HG02759 (cell line): ENCODE measurements at regions not wholly inside any gene's neighbourhood (a gene's known extent, or its start where the extent isn't known, plus 50 kb on each side); places are given as distances from the start of the nearest gene placed in this dataset.

Source experiments
- ATAC-seq: cut with Tn5 transposase; IDR thresholded peaks from one replicate; pipeline ENCODE4 v1.9.1; 2021; ENCODE audit warnings: mild to moderate bottlenecking, moderate library complexity; ENCODE audit not compliant: unreplicated experiment

DNA sequence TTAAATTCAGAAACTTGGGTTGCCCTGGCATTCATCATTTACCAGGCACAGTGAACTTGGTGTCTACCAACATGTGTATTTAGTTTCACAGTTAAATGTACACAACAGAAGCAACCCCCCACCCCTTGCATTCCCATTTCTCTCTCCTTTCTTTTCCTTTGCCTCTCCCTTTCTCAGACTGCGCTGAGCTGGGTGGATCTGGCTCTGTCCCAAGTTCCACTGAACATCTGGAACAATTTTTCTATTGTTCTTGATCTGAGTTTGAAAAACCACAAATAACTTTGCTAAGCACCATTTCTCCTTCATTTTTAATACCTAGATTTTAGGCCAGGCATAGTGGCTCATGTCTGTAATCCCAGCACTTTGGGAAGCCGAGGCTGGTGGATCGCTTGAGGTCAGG is 242.2 kb downstream of the ABHD5 start:
- ATAC-seq = no peak

DNA sequence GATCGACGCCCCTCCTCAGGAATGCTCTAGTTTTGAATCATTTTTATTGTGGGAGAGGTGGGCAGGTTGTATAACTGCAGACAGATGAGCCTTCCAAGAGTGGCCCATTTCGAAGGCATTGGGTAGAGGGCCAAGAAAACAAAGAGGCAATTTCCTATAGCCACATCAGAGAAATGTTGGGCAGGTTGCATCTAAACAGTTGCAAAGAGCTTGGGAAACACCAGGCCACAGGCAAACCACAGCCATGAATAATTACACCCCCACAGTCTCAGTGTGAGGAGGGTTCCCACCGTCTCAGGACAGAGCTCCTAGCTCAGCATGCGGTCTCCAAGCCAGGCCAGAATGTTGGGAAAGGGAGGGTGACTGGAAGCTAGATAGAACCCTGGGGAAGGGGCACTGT is 257.3 kb downstream of the ABHD5 start:
- no peak for ATAC-seq

DNA sequence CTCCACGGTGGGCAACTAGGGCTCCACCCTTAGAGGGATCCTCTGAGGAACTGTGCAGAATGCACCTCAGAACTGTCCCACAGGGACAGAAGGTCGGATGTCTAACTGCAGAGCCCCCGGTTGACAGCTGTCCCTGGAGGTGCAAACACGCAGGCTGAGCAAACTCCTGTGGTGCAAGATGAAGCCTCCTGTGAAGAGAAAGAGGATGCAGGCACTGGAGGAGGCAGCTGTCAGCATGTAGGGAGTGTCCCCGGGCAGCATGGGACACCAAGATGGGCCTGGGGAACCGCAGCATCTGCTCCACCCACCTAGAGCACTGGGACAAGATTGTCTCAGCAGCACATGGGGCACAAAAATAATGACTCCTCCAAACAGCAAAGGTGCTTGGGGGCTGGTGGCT is 258.9 kb downstream of the ABHD5 start:
- ATAC-seq = no peak

DNA sequence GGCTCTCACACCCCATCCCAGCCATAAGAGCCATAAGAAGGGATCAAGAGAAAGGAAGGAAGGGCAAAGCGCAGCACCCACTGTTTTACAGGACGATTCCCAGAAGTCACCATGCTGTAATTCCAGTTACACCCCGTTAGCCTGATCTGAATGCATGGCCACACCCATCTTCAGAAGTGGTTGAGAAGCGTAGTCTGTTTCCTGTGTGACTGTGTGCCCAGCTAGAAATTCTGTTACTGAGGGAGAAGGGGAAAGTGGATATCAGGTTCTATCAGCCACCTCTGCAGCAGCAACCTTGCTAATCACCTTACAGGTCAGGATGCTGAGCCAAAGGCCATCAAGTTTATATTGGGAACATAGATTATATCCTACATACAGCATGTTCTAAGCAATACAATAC is 260.0 kb downstream of the ABHD5 start:
- ATAC-seq = no peak

DNA sequence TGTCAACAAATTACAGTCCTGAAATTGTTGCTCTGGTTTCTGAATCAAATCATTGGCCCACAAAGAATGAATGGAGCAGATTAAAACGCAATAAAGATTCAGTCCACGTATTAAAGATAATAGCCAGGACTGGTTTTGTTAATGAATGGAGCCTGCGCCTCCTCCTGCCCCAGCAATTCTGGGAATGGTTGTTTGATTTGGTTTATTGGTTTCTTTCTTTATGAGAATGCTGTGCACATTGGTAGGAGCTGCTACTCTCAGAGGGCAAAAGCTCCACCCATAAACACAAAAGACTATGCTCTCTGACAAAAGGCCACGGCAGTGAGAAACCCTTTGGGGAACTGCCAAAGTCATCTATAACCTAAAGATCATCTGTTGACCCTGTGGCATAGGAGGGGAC is 261.1 kb downstream of the ABHD5 start:
- ATAC-seq = no peak

DNA sequence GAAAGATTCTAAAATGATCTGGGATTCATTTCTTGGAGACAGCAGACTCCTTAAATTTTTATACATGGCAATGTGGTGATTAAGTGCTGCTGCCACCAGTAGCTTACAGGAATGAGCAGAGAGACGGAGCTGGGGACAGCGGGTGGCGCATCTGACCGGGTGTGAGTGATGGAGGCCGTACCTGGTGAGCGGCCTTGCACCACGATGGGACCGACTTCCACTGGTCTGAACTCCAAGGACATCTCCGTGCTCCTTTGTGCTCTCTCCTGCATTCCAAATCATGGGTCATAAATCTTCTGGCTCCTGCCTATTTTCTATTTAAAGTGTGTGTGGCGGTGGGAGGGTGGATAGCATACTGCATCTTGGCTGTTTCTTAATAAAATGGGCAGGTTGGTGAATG is 262.6 kb downstream of the ABHD5 start:
- no peak for ATAC-seq

DNA sequence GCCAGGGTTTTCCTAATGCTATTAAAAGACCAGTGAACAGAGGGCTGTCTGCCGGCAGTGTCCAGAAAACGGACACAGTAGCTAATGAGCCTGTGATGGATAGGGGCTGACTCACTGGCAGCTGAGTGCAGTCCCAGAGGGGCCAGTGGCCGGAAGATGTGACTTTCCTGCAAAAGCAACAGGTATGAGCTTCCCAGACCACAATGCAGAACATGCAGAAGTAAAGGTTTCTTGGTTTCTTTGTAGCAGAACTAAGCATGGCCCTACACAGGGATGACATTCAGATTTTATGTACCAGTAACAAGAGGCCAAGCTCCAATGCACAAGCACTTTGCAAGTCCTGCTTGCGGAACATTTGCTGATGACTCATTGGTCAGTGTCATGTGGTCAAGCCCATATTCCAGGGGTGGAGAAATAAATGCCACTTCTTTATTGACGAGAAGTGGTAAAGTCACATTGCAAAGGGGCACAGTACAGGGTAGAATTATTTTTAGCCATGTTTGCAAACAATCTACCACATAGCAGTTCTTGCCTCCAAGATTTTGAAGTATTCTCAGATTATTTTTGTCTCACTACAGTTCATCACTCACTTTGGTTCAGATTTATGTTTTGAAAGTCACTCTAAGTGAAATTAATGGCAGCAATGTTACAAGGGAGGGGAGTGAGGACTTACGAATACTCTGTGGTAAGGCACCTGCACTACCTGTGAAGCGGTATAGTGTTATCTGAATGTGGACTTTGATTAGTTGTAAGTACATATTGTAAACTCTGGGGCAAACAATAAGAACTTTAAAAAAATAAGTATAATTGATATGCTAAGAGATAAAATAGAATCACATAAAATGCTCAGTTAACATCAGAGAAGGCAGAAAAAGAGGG is 263.3 kb downstream of the ABHD5 start:
- no peak for ATAC-seq

DNA sequence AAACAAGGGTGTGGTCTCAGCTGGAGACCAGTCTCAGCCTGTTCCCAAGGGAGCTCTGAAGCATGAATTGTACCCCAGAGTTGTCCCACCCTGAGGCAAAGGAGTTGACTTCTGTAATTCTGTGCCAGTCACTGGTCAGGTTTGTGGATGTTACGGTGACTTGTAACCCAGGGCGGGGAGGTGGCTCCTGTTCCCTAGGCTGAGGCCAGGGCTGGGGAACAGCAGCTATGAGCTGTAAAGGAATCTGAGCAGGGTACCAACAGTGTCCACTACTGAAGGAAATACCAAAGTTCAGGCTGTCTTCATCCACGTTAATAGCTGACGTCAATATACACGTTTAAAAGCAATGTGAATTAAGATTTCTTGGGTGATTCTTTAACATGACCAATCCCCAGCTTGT is 266.2 kb downstream of the ABHD5 start:
- no peak for ATAC-seq

DNA sequence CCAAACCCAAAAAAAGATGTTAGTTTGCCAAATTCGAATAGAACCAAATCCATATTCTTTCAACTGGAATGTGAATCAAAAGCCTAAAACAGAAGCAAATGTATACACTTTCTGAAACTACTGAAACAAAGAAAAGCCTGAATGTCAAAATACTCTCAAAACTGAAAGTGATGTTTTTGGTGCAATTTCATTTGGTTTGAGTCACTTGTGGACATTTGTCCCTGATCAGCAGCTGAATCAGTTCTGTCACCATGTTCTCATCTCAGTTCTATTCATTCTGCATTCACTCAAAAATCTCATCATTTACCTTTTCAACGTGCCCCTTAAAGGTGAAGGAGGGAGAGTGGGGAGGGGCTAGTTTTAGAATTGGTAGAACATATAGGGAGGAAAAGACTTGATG is 266.8 kb downstream of the ABHD5 start:
- no peak for ATAC-seq

DNA sequence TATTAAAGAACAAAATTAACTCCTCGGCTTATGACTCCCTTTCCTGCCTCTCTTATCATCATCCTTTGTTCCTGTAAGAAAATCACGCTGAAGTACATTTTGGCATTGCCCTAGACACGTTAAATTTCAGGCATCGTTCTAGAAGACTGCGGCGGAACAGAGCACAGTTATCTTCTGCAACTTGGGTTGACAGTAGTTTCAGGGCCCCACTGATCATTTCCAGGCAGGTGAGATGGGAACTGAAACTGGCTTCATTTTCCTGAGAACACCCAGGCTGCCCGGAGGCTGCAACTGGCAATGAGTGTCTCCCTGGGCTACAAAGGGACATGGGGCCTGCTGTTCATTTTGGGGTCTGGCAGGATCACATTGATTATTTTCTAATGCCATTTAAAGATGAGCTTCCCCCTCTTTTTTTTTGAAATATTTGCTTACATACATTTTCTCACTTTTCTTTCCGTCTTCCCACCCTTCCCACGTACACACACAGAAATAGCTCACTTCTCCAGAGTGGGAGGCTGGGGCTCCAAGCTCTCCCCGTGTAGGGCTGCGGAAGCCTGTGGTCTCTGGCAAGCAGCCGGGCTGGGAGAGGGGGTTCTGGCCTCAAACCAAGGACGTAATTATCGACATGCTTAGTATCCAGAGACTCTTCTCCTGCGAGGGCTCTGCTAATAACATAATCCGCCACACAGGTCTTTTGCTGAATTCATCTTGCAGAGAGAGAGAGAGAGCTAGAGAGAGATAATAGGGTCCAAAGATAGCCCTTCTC is 267.4 kb downstream of the ABHD5 start:
- no peak for ATAC-seq

DNA sequence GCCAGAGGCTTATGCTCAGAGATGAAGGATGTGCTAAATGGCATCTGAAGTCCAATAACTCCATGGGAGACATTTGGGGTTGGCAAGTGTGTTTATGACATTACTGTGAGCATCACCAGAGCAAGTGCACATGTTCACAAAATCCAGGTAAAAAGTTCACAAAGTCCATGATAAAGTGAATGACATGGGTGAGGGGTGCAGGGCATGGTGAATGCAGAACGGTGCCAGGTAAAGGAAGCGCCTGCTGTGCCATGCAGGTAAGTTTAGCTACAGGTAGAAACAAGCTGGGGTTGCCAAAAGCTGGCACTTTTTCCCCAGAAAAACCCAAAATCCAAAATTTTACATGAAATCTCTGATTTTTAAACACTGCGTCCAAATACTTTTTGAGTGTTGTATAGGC is 268.2 kb downstream of the ABHD5 start:
- ATAC-seq = no peak

DNA sequence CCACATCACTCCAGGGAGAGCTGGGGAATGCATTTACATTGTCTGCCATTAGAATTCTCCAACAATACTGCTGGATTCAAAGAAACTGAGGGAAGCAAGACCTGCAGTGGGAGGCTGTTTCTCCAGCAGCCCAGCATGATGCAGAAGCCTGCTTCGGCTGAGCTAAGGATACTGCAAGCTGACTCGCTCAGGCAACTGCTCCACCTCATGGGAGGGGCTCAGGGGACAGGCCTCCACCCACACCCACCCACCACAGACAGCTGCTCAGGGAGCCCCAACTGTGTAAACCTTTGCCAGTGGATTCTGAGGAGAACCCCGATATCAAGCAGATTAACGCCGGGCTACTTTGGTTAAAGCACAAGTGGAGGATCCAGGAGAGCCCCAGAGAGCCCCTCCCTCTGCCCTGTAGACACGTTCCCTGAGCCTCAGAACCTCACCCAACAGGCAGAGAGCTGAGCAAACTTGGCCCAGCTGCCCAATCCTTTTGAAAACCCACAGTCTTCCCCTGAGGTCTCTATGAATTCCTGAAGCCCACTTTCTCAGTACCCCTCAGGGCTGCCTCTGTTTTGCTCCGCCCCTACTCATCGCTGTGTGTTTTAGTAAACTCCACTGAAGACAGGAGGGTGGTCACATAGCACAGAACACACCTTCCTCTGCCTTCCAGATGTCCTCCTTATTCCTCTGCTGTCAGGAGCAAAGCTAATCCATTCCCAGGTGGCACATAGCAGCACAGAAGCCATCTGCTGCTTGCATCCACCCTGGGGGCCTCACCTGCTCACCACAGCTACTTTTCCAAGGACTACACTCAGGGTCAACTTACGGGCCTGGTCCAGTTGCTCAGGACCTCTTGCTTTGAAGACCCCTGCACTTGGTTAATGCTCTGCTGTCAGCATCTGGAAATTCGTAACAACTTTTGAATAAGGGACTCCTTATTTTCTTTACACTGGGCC is 269.0 kb downstream of the ABHD5 start:
- ATAC-seq = no peak

DNA sequence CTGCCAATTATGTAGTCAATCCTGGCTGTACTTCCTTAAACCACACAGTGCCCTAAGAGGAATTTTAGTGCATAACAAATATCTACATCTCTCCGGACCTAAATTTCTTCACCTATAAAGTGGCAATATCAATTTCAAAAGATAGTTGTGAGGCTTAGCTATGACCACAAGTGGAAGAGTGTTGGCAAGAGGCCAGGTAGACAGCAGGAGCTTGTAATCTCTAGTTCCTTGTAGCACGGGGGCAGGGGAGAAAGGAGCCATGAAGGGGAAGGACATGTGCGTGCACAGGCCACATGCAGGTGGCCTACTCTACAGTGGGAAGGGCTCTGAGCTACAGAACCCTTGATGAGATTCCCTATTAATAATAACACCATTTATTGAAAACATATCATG is 269.7 kb downstream of the ABHD5 start:
- no peak for ATAC-seq

DNA sequence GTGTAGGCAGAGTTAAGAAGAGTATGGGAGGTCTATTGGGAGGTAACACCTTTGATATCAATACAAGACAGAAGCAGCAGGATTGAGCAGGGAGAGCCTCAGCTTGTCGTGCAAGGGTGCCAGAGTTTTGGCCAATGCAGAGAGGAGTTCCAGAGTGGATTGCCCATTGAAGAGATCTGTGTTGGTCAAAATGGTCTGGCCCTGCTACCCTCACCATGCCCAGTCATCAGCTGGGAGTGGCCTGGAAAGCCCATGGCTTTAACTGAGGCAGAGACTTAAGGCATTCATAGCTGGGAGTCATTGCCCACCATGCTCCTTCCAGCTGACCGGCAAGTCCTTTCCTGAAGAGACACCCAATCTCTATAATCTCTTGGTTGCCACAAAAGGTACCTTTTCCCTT is 271.3 kb downstream of the ABHD5 start:
- ATAC-seq = no peak

DNA sequence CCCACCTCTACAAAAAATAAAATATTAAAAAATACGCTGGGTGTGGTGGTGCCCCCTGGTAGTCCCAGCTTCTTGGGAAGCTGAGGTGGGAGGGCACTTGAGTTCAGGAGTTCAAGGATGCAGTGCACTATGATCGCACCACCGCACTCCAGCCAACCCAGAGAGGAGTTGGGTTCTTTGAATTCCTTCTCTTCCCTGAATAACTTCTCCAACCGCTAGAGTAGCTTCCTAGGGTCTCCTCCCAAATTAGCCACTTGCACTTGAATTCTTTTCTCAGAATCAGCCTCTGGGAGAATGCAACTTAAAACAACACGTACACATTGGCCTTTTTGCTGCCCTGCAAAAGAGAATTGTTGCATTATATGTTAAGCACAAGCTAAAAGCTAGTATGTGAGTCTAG is 272.5 kb downstream of the ABHD5 start:
- ATAC-seq = no peak

DNA sequence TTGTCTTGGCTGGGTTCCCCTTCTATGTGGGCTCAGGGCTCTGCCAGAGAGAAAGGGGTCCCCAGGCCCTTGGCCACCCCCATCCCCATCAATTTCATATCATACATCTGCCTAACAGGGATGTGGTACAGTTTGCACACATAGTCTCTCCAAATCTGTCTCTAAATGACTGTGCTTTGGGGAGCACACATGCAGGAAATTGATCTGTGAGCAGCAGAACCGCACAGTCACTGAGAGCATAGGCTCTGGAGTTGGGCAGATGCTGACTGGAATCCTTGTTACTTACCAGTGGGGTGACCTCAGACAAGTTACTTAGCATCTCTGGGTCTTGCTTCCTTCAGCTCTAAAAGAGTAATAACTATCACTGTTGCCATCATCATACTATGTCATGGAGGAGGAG is 273.9 kb downstream of the ABHD5 start:
- no peak for ATAC-seq

DNA sequence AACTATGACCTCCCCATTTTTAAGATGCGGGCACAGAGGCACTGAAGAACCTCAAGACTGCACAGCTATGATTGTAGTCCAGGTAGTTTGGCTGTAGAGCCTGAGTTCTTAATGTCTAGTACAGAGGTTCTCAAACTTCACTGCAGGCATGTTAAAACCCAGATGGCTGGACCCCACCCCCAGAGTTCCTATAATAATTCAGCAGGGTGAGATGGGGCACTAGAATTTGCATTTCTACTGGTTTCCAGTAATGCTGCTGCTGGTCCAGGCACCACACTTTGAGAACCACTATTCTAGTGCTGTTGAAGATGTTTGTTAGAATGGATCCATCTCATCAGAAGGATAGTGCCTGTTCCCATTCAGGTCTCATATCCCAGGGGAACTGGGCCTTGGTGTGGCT is 274.9 kb downstream of the ABHD5 start:
- no peak for ATAC-seq

DNA sequence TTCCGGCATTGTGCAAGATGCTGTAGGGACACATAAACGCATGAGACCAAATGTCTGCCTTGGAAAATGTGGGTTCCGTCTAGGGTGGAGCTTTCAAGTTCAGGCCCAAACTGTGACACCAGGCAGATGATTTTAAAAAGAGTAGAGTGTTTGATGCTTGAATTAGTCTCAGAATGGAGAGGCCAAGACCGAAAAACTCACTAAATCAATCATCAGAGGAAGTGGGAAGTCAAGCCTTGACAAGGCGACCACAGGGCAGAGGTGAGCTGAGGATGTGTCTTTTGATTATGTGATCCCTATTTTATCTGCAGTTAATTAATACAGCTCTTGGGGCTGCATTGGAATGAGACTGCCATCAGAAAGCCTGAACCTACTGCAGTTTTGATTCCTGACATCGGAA is 275.4 kb downstream of the ABHD5 start:
- no peak for ATAC-seq

DNA sequence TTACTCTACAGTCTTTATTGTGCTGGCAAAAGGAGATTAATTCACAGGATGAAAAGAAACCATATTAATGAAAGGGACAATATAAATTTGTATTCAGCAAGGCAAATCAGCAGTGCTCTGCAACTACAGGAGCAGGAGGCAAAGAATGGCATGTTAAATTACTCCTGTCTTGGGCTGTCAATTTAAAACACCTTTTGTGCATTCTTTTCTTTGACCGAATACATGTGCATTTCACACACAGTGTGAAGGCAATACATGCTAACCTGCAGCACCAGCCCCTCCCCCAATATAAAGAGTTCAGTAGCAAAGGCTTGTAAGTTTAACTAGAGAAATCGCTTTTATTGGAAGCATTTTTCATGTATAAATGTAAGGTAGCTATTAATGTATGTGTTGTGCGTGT is 275.2 kb upstream of the TOPAZ1 start:
- no peak for ATAC-seq

DNA sequence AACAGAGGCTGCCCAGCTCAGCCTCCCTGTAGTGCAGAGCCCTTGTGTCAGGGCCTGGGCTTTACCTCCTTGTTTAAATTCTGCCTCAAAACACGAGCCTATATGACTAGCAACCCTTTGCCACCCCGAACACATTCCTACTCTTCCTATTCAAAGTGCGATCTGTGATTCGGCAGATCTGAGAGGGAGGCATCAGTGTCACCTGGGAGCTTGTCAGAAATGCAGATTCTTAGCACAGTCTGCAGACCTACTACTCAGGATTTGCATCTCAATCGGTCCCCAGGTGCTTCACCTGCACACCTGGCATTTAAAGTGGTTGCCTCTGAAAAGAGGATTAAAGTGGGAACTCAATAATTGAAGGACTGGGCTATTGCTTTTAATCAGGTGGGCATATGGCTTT is 273.2 kb upstream of the TOPAZ1 start:
- no peak for ATAC-seq

DNA sequence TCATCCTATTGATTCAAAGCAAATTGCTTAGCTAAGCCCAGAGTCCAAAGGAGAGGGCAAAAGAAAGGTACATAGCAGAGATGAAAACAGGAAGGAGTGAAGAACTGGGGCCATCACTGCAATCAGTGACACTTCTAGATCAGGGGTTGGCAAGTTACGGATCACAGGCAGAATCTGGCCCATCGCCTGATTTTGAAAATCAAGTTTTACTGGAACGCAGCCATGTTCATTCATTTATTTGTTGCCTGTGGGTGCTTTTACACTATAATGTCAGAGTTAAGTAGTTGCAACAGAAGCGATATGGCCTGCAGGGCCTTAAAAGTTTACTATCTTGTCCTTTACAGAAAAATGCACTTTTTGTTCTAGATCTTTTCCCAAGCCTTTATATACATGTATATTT is 271.7 kb upstream of the TOPAZ1 start:
- no peak for ATAC-seq
